ENCODE measurements at regions not wholly inside any gene's neighbourhood (a gene's known extent, or its start where the extent isn't known, plus 50 kb on each side); places are given as distances from the start of the nearest gene placed in this dataset.
A peak's percentile ranks its signal among the peaks of the same experiment; 100 is the strongest.
"Not testable (repeated sequence)": the region's sequence is repeated elsewhere in the genome, so short reads cannot be mapped to it uniquely, and the experiment has no call there.

DNA sequence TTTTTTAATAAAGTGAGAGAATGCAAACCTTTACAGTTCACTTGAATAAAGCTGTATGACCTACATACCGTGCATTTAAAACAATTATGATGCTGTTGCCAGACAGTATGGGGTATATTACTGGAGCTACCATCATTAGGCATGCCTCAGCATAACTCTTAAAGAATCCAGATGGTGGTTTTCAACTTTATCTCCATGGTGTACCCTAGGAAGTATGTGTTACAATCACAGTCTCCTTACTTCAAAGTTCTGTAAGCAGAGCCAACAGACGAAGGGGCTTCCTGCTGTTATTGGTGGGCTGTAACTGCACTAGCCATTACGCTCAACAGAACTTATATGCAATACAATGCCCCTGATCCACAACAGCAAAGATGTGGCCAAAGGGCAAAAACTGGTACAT is 803.3 kb downstream of the DTWD2 start:
- no peak for DNase-seq (ENCODE audit: low spot score)

DNA sequence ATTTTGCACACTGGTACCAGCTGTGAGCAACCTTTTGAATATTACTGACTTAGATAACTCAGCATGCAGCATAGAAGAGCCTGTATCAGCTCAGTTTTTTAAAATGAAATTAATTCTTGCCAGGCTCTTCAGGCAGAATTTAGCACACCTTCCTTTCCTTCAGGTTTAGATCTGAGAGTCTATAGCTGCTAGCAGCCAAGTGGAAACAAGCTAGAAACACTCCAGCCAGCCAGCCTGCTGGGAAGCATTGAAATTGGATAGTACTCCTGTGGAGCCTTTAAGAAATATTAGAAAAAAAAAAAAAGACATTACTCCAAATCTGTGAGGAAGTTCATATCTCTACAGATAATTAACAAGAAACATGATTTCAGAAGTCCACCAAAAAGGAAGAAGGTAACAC is 812.2 kb downstream of the DTWD2 start:
- no peak for DNase-seq (ENCODE audit: low spot score)

DNA sequence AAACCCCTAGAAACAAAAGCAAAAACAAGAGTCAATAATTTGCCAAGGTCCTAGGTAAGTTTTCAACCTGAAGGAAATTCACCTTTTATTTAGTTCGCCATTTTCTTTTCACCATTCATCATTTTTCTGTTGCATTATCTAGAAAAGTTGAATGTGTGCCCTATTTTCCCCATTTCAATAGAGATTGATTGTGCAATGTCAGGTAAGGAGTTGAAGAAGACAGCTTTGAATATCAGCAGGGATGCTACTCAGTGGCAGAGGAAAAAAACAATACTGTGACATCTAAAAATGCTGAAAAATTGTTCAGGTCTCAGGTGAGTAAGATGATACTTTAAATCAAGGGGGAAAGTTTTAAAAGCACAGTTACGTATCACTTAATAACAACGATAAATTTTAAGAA is 813.7 kb downstream of the DTWD2 start:
- DNase-seq (ENCODE audit: low spot score): no peak

- no peak for DNase-seq (ENCODE audit: low spot score)
Observed at GRCh38 chr5:118173340-118173739, 815.0 kb downstream of the DTWD2 start.

- DNase-seq (ENCODE audit: low spot score): no peak
Observed at GRCh38 chr5:118165619-118166018, 822.7 kb downstream of the DTWD2 start.

DNA sequence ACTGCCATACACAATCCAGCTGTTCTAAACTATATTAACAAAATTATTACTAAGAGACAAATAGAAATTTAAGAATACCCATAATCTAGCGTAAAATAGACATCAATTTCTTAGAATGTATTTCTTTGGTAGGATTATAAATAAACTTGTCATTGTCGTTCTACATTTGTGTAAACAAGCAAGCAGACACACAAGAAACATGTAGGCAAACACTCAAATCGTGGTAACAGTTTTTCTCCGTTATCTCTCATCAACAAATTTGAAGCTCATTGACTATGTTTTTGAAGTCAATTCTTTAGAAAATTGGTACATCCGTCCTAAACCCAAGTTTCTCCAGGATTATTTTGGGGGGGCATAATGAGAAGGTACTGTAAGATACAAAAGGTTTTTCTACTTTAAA is 832.2 kb downstream of the DTWD2 start:
- no peak for DNase-seq (ENCODE audit: low spot score)

DNA sequence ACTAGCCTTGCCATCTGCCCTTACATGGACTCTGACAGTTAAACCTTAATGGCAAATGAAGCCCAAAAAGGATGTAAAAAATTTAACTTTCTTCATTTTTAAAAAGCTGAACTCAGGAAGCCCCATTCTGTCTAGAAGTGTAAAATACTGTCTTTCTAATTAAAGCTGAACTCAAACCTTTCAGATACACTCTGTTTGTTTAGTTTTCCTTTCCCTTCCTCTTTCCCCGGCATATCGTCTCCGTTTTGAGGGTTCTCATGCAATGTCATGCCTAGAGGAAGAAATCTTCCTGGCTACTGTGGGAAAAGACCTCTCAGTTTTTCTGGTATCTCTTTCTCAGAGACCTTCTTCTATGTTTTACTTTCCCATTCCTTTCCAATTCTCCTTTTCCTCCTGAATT is 841.5 kb downstream of the DTWD2 start:
- DNase-seq (ENCODE audit: low spot score): no peak

DNA sequence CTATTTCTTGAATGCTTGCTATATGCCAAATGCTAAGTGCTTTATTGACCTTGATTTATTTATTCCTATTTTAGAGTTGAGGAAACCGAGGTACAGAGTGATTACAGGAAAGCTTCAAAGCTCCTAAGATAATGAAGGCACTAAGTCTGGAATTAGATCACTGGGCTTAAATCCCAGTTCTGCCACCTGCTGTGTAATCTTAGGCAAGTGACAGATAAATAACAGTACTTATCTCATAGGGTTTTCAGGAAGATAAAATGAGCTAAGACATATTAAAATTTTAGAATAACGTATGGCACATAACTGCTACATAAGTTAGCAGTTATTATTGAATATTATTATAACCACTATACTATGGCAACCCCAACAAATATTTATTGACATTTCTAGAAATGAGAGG is 843.8 kb downstream of the DTWD2 start:
- DNase-seq (ENCODE audit: low spot score): no peak

DNA sequence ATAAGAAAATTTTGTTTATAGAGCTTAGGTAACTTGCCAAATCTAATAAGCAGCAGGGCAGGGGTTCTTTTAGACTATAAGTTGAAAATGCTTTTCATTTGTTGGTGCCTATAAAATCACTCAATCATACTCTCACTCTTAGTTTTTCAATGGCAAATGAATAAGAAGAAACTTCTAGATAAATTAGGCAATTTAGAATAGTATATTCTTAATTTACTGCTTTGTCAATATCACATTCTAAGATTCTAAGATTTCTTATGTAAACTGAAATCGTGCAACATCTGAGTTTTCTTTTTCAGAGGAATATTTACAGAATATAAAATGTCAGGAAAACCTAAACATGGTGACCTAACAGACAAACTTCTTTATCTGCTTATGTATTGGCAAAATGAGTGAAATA is 849.0 kb downstream of the DTWD2 start:
- DNase-seq (ENCODE audit: low spot score): no peak

GRCh38 chr5:118126159-118126558 is 862.2 kb downstream of the DTWD2 start:
- DNase-seq (ENCODE audit: low spot score): no peak

DNA sequence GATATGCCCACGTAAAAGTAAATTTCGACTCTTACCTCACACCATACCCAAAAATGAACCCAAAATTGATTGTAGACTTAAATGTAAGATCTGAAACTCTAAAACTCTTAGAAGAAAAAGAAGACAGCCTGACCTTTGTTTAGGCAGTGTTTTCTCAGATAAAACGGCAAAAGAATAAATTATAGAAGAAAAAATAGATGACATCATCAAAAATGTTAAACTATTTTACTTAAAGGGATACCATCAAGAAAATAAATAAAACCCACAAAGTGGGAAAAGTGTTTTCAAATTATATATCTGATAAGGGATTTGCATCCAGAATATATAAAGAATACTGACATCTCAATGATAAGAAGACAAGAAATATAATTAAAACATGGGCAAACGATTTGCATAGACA is 862.7 kb downstream of the DTWD2 start:
- no peak for DNase-seq (ENCODE audit: low spot score)

GRCh38 chr5:118121258-118121657 is 867.1 kb downstream of the DTWD2 start:
- DNase-seq (ENCODE audit: low spot score): no peak

DNA sequence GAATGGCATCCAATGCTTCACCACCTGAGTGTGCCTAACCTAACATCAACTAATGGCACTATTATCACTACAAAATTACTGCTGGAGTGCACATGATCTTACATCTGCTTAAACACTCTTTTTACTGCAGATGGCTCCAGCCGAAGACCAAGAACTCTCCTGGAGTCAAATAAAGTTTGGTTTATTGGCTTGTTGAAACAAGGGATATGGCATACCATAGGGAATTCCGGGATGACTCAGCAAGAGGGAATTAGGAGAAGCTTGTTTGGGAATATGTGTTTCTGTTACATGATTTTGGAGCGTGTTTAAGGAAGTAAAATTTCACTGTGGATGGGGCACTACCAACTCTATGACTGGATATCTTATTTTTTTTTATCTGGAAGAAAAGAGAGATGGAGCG is 872.6 kb downstream of the DTWD2 start:
- no peak for DNase-seq (ENCODE audit: low spot score)

DNA sequence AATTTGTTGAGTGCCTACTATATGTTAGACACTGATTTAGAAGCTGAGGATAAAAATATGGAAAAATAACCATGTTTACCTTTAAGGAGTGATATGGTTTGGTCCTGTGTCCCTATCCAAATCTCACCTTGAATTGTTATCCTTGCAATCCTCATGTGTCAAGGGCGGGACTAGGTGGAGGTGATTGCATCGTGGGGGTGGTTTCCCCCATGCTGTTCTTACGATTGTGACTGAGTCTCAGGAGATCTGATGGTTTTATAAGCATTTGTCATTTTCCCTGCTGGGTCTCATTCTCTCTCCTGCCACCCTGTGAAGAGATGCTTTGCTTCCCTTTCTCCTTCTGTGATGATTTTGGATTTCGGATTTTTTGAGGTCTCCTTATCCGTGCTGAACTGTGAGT is 876.4 kb downstream of the DTWD2 start:
- no peak for DNase-seq (ENCODE audit: low spot score)

DNA sequence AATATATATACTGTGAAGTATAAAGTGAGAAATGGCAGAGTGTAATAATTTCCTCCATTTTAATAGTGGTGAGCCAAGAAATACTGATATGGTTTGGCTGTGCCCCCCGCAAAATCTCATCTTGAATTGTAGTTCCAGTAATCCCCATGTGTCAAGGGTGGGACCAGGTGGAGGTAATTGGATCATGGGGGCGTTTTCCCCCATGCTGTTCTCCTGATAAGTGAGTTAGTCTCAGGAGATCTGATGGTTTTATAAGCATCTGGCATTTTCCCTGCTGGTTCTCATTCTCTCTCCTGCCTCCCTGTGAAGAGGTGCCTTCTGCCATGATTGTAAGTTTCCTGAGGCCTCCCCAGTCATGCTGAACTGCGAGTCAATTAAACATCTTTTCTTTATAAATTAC is 881.1 kb downstream of the DTWD2 start:
- DNase-seq (ENCODE audit: low spot score): not testable (repeated sequence)

DNA sequence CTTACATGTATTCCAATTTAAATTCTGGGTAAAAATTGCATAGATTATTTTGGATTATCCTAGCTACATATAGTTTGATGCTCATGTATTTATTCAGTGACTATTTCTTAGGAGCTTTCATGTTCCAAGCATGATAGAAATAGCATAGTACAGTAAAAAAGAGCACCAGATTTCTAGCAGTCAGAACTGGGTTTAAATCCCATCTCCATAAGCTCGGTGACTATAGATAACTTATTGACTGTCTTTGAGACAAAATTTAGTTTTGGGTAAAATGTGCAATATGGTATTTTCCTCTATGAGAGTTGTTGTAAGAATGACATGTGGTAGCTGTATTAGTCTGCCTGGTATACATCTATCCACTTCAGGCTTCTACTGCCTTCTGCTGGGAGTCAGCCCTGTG is 889.6 kb downstream of the DTWD2 start:
- DNase-seq (ENCODE audit: low spot score): no peak

DNA sequence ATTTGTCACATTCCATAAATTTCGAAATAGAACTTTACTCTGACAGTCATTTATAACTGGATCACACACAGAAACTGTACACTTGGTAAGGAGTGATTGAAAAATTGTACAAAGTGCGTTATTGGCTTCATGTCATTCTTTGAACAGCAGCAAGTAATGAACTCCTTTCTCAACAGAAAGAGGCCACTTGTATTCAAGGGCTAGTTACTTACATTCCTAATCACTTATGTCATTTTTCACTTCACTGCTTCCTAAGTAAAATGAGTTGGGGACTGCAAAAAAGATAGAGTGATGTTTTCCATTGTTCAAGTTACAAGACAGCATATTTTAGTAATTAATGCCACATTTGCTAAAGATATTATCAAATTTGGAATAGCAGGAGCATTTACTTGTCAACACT is 893.2 kb downstream of the DTWD2 start:
- peak; percentile 11 for DNase-seq (ENCODE audit: low spot score)

- no peak for DNase-seq (ENCODE audit: low spot score)
Observed at GRCh38 chr5:118088448-118088847, 899.9 kb downstream of the DTWD2 start.

GRCh38 chr5:118076490-118076889 is 911.9 kb downstream of the DTWD2 start:
- peak; percentile 8 for DNase-seq (ENCODE audit: low spot score)

- no peak for DNase-seq (ENCODE audit: low spot score)
Observed at GRCh38 chr5:118070041-118070440, 918.3 kb downstream of the DTWD2 start.

DNA sequence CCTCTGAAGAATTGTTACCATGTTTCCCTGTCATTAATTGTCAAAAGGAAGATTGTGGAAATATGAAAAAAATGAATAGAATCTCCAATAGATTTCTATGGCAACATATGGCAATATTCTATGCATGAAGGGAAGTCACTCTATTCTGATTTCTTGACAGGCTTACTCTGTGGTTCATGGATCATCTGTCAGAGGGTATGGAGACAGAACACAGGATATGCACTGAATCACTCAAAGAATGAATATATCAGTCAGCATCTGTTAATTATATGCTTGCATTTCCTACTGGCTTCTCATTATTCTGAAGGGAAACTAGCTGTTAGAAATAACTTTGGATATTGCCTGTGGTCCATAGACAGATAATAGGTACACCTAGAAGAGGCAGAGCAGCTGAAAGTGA is 918.9 kb downstream of the DTWD2 start:
- DNase-seq (ENCODE audit: low spot score): no peak

- DNase-seq (ENCODE audit: low spot score): no peak
Observed at GRCh38 chr5:118068886-118069285, 919.5 kb downstream of the DTWD2 start.

GRCh38 chr5:118063836-118064235 is 924.5 kb downstream of the DTWD2 start:
- DNase-seq (ENCODE audit: low spot score): not testable (repeated sequence)

DNA sequence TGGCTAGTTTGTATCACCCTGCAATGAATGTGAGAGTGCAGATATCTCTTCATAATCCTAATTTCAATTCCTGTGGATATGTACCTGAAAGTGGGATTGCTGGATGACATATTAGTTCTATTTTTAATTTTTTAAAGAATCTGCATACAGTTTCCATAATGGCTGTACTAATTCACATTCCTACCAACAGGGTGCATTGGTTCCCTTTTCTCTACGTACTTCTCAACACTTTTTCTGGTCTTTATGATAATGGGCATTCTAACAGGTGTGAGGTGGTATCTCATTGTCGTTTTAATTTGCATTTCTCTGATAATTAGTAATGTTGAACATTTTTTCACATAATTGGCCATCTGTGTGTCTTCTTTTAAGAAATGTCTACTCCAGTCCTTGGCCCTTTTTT is 927.5 kb downstream of the DTWD2 start:
- DNase-seq (ENCODE audit: low spot score): no peak

GRCh38 chr5:118052503-118052902 is 935.8 kb downstream of the DTWD2 start:
- DNase-seq (ENCODE audit: low spot score): no peak
